ENCODE measurements at regions not wholly inside any gene's neighbourhood (a gene's known extent, or its start where the extent isn't known, plus 50 kb on each side); places are given as distances from the start of the nearest gene placed in this dataset.
"Not testable (repeated sequence)": the region's sequence is repeated elsewhere in the genome, so short reads cannot be mapped to it uniquely, and the experiment has no call there.

DNA sequence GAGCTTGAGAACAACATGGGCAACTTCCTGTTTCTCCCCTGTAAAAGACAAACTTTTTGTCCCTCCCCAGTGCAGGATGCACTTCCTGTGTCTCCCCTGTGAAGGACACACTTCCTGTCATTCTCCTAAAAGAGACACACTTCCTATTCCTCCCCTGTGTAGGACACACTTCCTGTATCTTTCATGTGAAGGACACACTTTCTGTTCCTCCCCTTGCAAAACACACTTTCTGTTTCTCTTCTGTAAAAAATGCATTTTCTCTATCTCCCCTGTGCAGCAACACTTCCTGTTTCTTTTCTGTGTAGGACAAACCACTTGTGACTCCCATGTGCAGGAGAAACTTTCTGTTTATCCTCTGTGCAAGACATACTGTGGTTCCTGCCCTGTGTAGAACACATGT lies 488.6 kb upstream of the USP9Y start:
- DNase-seq (ENCODE audit: low read depth), result no peak
- in situ Hi-C loops (cut with HindIII; ENCODE audit: low pct_unique_long_range_greater_than_20kb, low sequenced_read_pairs), result no loop called here

DNA sequence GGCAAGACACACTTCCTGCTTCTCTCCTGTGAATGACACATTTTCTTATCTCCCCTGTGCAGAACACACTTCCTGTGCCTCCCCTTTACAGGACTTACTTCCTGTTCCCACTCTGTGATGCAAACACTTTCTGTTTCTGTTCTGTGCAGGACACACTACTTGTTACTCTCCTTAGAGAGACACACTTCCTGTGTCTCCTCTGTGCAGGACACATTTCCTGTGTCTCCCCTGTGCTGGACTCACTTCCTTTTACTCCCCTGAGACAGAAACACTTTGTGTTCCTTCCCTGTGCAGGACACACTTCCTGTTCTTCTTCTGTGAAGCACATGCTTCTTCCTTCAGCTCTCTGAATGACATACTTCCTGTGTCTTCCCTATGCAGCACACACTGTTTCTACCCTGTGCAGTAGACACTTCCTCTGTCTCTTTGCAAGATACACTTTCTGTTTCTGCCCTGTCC lies 485.4 kb upstream of the USP9Y start:
- in situ Hi-C loops (cut with HindIII; ENCODE audit: low pct_unique_long_range_greater_than_20kb, low sequenced_read_pairs), result no loop called here
- no peak for DNase-seq (ENCODE audit: low read depth)

GRCh38 chrY:12230921-12231320 lies 470.1 kb upstream of the USP9Y start:
- no peak for DNase-seq (ENCODE audit: low read depth)
- in situ Hi-C loops (cut with HindIII; ENCODE audit: low pct_unique_long_range_greater_than_20kb, low sequenced_read_pairs), result no loop called here

- no peak for DNase-seq (ENCODE audit: low read depth)
- in situ Hi-C loops (cut with HindIII; ENCODE audit: low pct_unique_long_range_greater_than_20kb, low sequenced_read_pairs), result no loop called here
These were observed 464.6 kb upstream of the USP9Y start for GRCh38 chrY:12236399-12236798.

DNA sequence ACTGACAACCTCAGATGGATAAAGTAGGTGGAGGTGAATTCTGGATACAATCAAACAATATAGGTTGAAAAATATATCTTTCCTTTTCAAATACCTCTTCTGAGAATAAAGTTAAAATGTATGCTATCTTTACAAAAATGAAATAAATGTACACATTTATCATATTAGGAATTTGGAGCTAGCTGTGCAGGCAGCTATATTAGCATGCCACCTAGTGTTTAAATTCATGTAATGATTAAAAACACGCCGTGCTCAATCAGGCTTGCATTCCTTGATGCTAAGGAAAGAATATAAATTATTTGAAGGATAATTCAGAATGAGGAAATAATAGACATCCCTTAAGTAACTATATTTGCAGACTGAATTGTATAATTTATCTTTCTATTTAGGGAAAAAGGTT lies 460.7 kb upstream of the USP9Y start:
- DNase-seq (ENCODE audit: low read depth); in situ Hi-C loops (cut with HindIII; ENCODE audit: low pct_unique_long_range_greater_than_20kb, low sequenced_read_pairs): not testable (repeated sequence)

GRCh38 chrY:12244146-12244545 lies 456.9 kb upstream of the USP9Y start:
- in situ Hi-C loops (cut with HindIII; ENCODE audit: low pct_unique_long_range_greater_than_20kb, low sequenced_read_pairs), result no loop called here
- DNase-seq (ENCODE audit: low read depth), result no peak

- DNase-seq (ENCODE audit: low read depth), result no peak
- in situ Hi-C loops (cut with HindIII; ENCODE audit: low pct_unique_long_range_greater_than_20kb, low sequenced_read_pairs), result no loop called here
These were observed 447.3 kb upstream of the USP9Y start for GRCh38 chrY:12253756-12254155.

DNA sequence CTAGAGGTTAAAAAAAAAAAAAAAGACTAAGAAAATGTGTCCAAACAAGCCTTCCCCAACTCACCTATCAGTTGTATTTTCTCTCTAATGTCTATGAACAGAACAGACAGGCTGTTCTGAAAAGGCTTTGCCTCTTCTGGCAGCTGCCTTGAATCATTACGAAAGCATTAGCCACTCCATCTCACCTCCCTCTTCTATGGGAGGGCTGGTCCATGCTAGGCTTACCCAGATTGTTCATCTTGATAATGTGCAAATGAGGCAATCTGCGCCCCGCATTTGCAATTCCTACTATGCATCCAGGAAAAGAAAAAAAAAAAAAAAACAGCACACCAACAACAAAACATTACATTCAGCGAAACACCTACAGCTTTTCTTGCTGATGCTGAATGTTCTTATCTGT lies 429.9 kb upstream of the USP9Y start:
- DNase-seq (ENCODE audit: low read depth), result no peak
- in situ Hi-C loops (cut with HindIII; ENCODE audit: low pct_unique_long_range_greater_than_20kb, low sequenced_read_pairs), result no loop called here

GRCh38 chrY:12285608-12286007 lies 415.4 kb upstream of the USP9Y start:
- no peak for DNase-seq (ENCODE audit: low read depth)
- in situ Hi-C loops (cut with HindIII; ENCODE audit: low pct_unique_long_range_greater_than_20kb, low sequenced_read_pairs), result no loop called here

GRCh38 chrY:12288919-12289318 lies 412.1 kb upstream of the USP9Y start:
- in situ Hi-C loops (cut with HindIII; ENCODE audit: low pct_unique_long_range_greater_than_20kb, low sequenced_read_pairs), result no loop called here
- DNase-seq (ENCODE audit: low read depth), result no peak

DNA sequence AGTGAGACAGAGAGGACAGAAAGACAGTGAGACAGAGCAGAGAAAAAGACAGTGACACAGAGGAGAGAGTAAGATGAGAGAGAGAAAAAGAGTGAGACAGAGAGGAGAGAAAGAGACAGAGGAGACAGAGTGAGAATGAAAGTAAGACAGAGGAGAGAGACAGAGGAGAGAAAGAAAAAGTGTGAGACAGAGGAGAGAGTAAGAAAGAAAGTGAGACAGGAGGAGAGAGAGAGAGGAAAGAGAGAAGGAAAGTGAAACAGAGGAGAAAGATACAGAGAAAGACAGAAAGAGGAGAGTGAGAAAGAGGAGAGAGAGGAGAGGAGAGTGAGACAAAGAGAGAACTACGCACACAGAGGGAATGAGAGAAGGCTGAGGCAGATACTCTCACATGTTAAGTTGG lies 411.6 kb upstream of the USP9Y start:
- in situ Hi-C loops (cut with HindIII; ENCODE audit: low pct_unique_long_range_greater_than_20kb, low sequenced_read_pairs), result no loop called here
- DNase-seq (ENCODE audit: low read depth), result no peak

- in situ Hi-C loops (cut with HindIII; ENCODE audit: low pct_unique_long_range_greater_than_20kb, low sequenced_read_pairs), result no loop called here
- DNase-seq (ENCODE audit: low read depth), result no peak
These were observed 408.5 kb upstream of the USP9Y start for GRCh38 chrY:12292542-12292941.

DNA sequence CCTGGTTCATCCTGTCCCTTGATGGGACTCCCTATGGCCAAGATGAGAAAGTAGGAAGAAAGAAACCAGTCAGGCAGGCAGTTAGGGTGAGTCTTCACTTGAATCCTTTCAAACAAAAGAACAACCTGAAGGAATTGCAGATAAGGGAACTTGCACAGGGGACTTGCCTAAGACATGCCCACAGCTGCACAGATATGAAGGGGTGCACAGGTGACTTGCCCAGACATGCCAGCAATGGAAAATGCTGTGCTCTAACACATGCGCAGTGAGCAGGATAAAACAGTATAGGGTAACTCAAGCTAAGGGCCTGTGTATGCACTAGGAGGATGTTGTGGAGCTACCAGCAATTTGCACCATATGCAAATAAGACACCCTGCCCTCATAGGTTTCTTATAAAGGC lies 404.6 kb upstream of the USP9Y start:
- no peak for DNase-seq (ENCODE audit: low read depth)
- in situ Hi-C loops (cut with HindIII; ENCODE audit: low pct_unique_long_range_greater_than_20kb, low sequenced_read_pairs), result no loop called here

- in situ Hi-C loops (cut with HindIII; ENCODE audit: low pct_unique_long_range_greater_than_20kb, low sequenced_read_pairs); DNase-seq (ENCODE audit: low read depth): not testable (repeated sequence)
These were observed 401.2 kb upstream of the USP9Y start for GRCh38 chrY:12299796-12300195.

- no peak for DNase-seq (ENCODE audit: low read depth)
- in situ Hi-C loops (cut with HindIII; ENCODE audit: low pct_unique_long_range_greater_than_20kb, low sequenced_read_pairs), result no loop called here
These were observed 397.6 kb upstream of the USP9Y start for GRCh38 chrY:12303464-12303863.

DNA sequence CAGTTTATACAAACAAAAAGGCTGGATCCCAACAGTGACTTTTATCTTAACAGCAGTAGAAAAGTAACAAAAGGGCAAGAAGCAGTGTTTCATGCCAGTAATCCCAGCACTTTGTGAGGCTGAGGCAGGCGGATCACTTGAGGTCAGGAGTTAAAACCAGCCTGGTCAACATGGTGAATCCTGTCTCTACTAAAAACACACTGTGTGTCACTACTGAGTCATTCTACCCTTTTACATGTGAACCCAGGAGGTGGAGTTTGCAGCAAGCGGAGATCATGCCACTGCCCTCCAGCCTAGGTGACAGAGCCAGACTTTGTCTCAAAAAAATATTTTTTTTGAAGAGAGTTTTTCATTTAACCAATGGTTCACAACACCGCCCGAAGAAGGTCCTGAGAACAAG lies 395.6 kb upstream of the USP9Y start:
- in situ Hi-C loops (cut with HindIII; ENCODE audit: low pct_unique_long_range_greater_than_20kb, low sequenced_read_pairs), result no loop called here

DNA sequence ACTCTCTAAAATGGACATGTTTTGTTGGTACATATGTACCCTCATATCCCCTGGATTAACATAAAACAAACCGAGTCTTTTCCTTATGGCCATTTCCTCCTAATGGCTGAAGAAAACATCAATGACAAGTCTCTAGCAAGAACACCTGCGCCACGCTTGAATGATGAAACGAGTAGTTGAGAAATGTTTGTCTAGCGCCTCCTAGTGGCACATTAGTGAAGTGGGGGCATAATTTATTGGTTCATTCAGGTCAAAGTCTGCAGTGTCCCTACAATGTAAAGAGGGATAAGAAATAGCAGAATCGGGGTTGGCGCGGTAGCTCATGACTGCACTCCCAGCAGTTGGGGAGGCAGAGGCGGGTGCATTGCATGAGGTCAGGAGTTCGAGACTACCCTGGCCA lies 391.8 kb upstream of the USP9Y start:
- DNase-seq (ENCODE audit: low read depth), result no peak
- in situ Hi-C loops (cut with HindIII; ENCODE audit: low pct_unique_long_range_greater_than_20kb, low sequenced_read_pairs), result no loop called here

More for the DNA sequence above, 395.6 kb upstream of the USP9Y start:
- peak; percentile 2 for DNase-seq (ENCODE audit: low read depth)

GRCh38 chrY:12310832-12311231 lies 390.2 kb upstream of the USP9Y start:
- in situ Hi-C loops (cut with HindIII; ENCODE audit: low pct_unique_long_range_greater_than_20kb, low sequenced_read_pairs), result no loop called here
- DNase-seq (ENCODE audit: low read depth), result no peak

DNA sequence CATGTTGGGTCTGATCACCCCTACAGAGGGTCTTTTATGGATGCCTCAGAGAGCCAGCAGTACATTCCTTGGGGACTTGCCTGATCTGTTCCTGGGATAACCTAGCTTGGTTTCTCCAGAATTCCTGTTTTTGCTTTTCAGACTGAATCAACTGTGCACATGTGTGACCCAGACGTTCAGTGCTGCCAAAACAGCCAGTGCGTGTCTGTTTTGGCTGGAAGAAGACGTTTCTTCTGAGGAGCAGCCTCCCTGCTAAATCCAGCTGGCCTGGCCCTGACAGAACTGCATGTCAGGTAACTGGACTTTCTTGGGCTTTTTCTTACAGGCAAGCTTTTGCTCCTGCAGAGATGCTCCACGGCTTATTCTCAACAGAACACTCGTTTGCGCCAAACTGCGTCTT lies 373.3 kb upstream of the USP9Y start:
- no peak for DNase-seq (ENCODE audit: low read depth)
- in situ Hi-C loops (cut with HindIII; ENCODE audit: low pct_unique_long_range_greater_than_20kb, low sequenced_read_pairs), result no loop called here

DNA sequence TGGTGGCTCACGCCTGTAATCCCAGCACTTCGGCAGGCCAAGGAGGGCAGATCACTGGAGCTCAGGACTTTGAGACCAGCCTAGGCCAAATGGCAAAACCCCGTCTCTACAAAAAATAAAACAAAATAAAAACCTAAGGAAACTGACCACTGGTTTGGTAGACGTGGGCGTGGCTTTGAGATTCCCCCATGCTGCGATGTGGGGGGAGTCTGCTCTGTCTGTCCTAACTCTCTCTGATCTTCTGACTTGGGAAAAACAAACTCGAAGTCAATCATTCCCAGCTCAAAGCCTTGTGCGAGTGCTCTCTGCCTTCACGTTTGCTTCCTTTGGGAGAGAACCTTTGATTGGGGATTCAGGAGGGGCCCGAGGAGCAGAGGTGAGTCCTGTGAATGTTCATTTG lies 369.1 kb upstream of the USP9Y start:
- in situ Hi-C loops (cut with HindIII; ENCODE audit: low pct_unique_long_range_greater_than_20kb, low sequenced_read_pairs); DNase-seq (ENCODE audit: low read depth): not testable (repeated sequence)

DNA sequence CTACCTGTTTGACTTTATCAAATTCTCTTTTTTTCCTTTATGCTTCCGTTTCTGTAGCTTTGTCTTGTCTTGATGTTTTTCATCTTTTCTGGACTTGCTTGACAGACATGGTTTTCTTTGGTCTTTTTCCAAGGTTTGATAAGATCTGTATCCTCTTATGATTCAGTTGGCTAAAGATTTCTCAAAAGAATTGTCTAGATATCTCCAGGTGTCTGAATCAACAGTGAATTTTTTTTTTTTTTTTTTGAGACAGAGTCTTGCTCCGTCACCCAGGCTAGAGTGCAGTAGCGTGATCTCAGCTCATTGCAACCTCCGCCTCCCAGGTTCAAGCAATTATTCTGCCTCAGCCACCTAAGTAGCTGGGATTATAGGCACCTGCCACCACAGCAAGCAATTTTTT lies 357.8 kb upstream of the USP9Y start:
- in situ Hi-C loops (cut with HindIII; ENCODE audit: low pct_unique_long_range_greater_than_20kb, low sequenced_read_pairs), result no loop called here
- DNase-seq (ENCODE audit: low read depth), result peak; percentile 38

All from Caki2 (cell line).